ENCODE measurements at regions not wholly inside any gene's neighbourhood (a gene's known extent, or its start where the extent isn't known, plus 50 kb on each side); places are given as distances from the start of the nearest gene placed in this dataset.

DNA sequence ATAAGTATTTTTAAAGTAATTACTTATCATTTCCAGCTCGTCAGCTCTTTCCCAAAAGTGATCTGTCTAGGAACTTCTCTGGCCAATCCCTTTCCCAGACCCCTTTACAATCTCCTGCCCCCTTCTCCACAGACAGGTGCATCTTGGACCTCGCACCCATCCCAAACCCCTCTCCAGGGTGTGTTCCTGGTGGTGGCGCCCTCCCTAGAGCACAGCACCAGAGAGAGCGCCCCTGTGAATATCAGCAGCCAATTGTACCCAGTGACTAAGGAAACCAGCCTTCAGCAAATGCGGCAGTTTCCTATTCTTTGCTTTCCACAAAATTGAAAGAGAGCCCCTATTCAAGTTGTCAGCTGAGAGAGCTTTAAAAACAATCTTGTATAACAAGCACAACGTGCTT lies 157.7 kb downstream of the RNASET2 start:
- no peak for TF ChIP-seq EZH2 (IDR thresholded peaks at IDR 0.05; ENCODE audit: insufficient read depth, poor library complexity, severe bottlenecking)
- no peak for TF ChIP-seq EZH2phosphoT487 (IDR thresholded peaks at IDR 0.05; ENCODE audit: insufficient read depth, low read depth)
